DND-41 (cell line): ENCODE measurements at regions not wholly inside any gene's neighbourhood (a gene's known extent, or its start where the extent isn't known, plus 50 kb on each side); places are given as distances from the start of the nearest gene placed in this dataset.

Experiments
- EZH2 ChIP-seq: IDR thresholded peaks from 3 replicates; pipeline ENCODE4 v1.6.1; 2012; ENCODE audit warnings: borderline replicate concordance, low read depth, mild to moderate bottlenecking, moderate library complexity, low read length, inconsistent platforms; ENCODE audit not compliant: severe bottlenecking
- TF ChIP-seq, protein P1 (sequence below): IDR thresholded peaks from 2 replicates; pipeline ENCODE4 v1.5.1; 2012; ENCODE audit warnings: borderline replicate concordance, low read length, moderate library complexity, mild to moderate bottlenecking; ENCODE audit not compliant: poor library complexity, severe bottlenecking; ENCODE audit errors: extremely low read depth

GRCh38 chr12:127065595-127065994, 1201.4 kb upstream of the TMEM132C start:
- TF ChIP-seq, protein P1, sequence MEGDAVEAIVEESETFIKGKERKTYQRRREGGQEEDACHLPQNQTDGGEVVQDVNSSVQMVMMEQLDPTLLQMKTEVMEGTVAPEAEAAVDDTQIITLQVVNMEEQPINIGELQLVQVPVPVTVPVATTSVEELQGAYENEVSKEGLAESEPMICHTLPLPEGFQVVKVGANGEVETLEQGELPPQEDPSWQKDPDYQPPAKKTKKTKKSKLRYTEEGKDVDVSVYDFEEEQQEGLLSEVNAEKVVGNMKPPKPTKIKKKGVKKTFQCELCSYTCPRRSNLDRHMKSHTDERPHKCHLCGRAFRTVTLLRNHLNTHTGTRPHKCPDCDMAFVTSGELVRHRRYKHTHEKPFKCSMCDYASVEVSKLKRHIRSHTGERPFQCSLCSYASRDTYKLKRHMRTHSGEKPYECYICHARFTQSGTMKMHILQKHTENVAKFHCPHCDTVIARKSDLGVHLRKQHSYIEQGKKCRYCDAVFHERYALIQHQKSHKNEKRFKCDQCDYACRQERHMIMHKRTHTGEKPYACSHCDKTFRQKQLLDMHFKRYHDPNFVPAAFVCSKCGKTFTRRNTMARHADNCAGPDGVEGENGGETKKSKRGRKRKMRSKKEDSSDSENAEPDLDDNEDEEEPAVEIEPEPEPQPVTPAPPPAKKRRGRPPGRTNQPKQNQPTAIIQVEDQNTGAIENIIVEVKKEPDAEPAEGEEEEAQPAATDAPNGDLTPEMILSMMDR = no peak
- TF ChIP-seq EZH2 = no peak
